Astrocyte of the spinal cord (primary cell): ENCODE measurements at regions not wholly inside any gene's neighbourhood (a gene's known extent, or its start where the extent isn't known, plus 50 kb on each side); places are given as distances from the start of the nearest gene placed in this dataset.

ENCODE experiments used
- DNase-seq: peaks from one replicate; pipeline ENCODE4 v3.0.0; 2011; ENCODE audit warnings: low read depth, low spot score
- H3K4me3 ChIP-seq: 2 replicates; pipeline ENCODE4 v1.5.1; 2011; ENCODE audit warnings: low read depth, mild to moderate bottlenecking, low read length, moderate library complexity
- in situ Hi-C: cut with HindIII; loops from 2 replicates; pipeline ENCODE4 v1.10.0; 2017; ENCODE audit warnings: low sequenced_read_pairs
- TF ChIP-seq, protein P1 (sequence below): IDR thresholded peaks from 2 replicates; pipeline ENCODE4 v1.5.1; 2012; ENCODE audit warnings: low read depth, mild to moderate bottlenecking, low read length, inconsistent platforms

DNA sequence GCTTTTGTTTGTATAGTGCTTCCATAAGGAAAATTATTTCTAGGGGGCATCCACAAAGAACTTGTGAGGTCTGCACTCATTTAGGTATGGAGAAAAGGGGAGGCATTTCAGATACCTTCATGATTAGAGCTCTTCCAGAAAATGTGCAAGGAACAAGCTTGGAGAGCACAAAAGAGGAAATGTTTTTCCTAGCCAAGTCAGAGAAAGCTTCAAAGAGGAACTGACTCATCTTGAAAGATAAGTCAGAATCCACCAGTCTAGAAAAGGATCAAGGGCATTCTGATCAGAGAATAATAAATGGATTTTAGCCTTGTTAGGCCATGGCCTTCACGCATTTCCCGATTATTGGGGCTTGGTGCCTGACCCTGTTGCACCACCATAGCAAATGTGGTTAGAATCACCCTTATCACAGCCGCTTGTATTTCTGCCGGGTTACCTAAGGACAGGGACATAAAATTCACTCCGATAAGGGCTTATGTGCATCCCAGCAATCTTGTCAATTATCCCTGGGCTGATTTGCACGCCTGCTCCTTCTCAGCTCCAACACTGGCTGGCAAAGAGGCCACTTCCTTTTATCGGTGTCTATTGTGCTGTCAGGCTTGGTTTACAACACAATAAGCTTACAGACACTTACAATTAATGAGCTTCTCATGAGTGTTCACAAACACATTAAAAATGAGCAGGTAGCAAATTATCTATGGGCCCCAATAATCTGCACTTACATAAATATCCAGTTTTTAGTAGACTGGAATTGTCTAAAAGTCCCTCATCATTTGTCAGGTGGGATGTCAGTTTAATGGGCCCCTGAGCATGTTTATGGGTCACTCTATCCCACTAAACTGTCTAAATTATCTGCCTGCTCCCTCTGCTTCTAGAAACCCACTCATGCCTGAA lies 613.5 kb downstream of the SOX6 start:
- TF ChIP-seq, protein P1, sequence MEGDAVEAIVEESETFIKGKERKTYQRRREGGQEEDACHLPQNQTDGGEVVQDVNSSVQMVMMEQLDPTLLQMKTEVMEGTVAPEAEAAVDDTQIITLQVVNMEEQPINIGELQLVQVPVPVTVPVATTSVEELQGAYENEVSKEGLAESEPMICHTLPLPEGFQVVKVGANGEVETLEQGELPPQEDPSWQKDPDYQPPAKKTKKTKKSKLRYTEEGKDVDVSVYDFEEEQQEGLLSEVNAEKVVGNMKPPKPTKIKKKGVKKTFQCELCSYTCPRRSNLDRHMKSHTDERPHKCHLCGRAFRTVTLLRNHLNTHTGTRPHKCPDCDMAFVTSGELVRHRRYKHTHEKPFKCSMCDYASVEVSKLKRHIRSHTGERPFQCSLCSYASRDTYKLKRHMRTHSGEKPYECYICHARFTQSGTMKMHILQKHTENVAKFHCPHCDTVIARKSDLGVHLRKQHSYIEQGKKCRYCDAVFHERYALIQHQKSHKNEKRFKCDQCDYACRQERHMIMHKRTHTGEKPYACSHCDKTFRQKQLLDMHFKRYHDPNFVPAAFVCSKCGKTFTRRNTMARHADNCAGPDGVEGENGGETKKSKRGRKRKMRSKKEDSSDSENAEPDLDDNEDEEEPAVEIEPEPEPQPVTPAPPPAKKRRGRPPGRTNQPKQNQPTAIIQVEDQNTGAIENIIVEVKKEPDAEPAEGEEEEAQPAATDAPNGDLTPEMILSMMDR, result no peak
- peak; percentile 28 for DNase-seq
- H3K4me3 ChIP-seq, result no peak overlapping the region
- in situ Hi-C loops, result no loop called here

- in situ Hi-C loops, result no loop called here
- TF ChIP-seq, protein P1, result no peak
- no peak for DNase-seq
- H3K4me3 ChIP-seq, result no peak overlapping the region
Observed at GRCh38 chr11:15744693-15745092, 611.7 kb downstream of the SOX6 start.

DNA sequence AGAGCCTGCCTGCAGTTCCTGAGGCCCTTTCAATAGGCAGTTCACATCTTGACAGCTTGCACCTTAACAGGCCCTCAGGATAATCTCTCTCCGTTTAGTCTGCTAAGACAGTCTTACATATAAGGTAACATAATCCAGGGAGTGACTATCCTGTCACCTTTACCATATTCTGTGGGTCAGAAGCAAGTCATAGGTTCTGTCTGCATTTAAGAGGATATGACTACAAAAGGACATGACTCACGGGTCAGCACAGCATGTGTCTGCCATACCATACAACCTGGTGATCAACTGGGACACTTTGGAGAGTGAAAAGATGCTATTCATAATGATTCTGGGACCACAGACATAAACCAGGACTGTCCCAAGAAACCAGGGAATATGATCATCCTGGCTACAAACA lies 611.1 kb downstream of the SOX6 start:
- in situ Hi-C loops, result no loop called here
- DNase-seq, result peak; percentile 11
- TF ChIP-seq, protein P1, result no peak
- no peak overlapping the region for H3K4me3 ChIP-seq

GRCh38 chr11:15747671-15748070 lies 608.7 kb downstream of the SOX6 start:
- in situ Hi-C loops, result no loop called here

DNA sequence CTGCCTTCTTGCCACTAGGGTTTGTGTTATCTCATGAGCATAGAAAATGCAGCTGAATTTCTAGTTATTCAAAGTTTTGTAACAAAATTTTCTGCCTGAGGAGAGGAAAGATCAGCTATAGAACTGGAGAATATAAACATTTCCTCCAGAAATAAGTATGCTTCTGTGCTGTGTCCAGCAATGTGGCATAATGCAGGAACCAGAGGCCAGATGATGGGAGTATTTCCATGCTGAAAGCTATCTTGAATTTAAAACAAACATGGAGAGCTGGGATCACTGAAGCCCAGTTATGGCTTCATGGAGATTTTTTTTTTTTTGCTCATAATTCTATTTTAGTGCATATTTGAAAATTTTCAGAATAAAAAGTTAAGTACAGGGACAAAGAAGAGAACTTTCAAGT lies 608.2 kb downstream of the SOX6 start:
- no peak overlapping the region for H3K4me3 ChIP-seq
- TF ChIP-seq, protein P1, result no peak
- in situ Hi-C loops, result no loop called here
- DNase-seq, result no peak

More at GRCh38 chr11:15747671-15748070, 608.7 kb downstream of the SOX6 start:
- TF ChIP-seq, protein P1, result no peak
- DNase-seq, result no peak
- no peak overlapping the region for H3K4me3 ChIP-seq

- DNase-seq, result no peak
- TF ChIP-seq, protein P1, result no peak
- in situ Hi-C loops, result no loop called here
- H3K4me3 ChIP-seq, result no peak overlapping the region
Observed at GRCh38 chr11:15748741-15749140, 607.6 kb downstream of the SOX6 start.
